KMS-11 (cell line): ENCODE measurements at regions not wholly inside any gene's neighbourhood (a gene's known extent, or its start where the extent isn't known, plus 50 kb on each side); places are given as distances from the start of the nearest gene placed in this dataset.

Experiments
- H2AFZ ChIP-seq: fragments of 200-600 bp; sonication (generic); 2 replicates; pipeline ENCODE4 v1.6.1; 2016; ENCODE audit warnings: antibody characterized with exemption, mixed run types, low read depth
- H3K27ac ChIP-seq: fragments of 200-600 bp; sonication (generic); 2 replicates; pipeline ENCODE4 v1.6.1; 2016; ENCODE audit warnings: mild to moderate bottlenecking, mixed run types
- H3K27me3 ChIP-seq: fragments of 200-600 bp; sonication (generic); 2 replicates; pipeline ENCODE4 v1.6.1; 2017; ENCODE audit warnings: mild to moderate bottlenecking, low read depth, mixed run types, moderate library complexity; ENCODE audit not compliant: insufficient read depth
- H3K36me3 ChIP-seq: fragments of 200-600 bp; sonication (generic); 2 replicates; pipeline ENCODE4 v1.6.1; 2017; ENCODE audit warnings: mild to moderate bottlenecking, mixed run types; ENCODE audit not compliant: insufficient read depth
- H3K4me1 ChIP-seq: fragments of 200-600 bp; sonication (generic); 2 replicates; pipeline ENCODE4 v1.6.1; 2016; ENCODE audit warnings: mild to moderate bottlenecking, low read depth, mixed run types; ENCODE audit not compliant: poor library complexity, severe bottlenecking
- H3K4me2 ChIP-seq: fragments of 200-600 bp; sonication (generic); 2 replicates; pipeline ENCODE4 v1.7.0; 2016; ENCODE audit warnings: mild to moderate bottlenecking, mixed run types
- H3K4me3 ChIP-seq: fragments of 200-600 bp; sonication (generic); IDR thresholded peaks from 2 replicates; pipeline ENCODE4 v1.6.1; 2017; ENCODE audit warnings: low read depth, low read length, mixed read lengths; ENCODE audit not compliant: insufficient read depth
- H3K79me2 ChIP-seq: fragments of 200-600 bp; sonication (generic); 2 replicates; pipeline ENCODE4 v1.6.1; 2016; ENCODE audit warnings: low read depth, mixed run types; ENCODE audit not compliant: insufficient read depth
- H3K9ac ChIP-seq: fragments of 200-600 bp; sonication (generic); 2 replicates; pipeline ENCODE4 v1.6.1; 2016; ENCODE audit warnings: mild to moderate bottlenecking, mixed run types
- H4K20me1 ChIP-seq: fragments of 200-600 bp; sonication (generic); 2 replicates; pipeline ENCODE4 v1.6.1; 2016; ENCODE audit warnings: mild to moderate bottlenecking, mixed run types; ENCODE audit not compliant: insufficient read depth
- TF ChIP-seq, protein P1 (sequence below): fragments of 200-600 bp; sonication (generic); conservative IDR thresholded peaks from 2 replicates; pipeline ENCODE4 v1.6.1; 2017; ENCODE audit warnings: low read depth, mild to moderate bottlenecking, antibody characterized with exemption, low read length, moderate library complexity, mixed read lengths

- H3K4me1 ChIP-seq, result no peaks in the 10 kb centered on the region
Observed at GRCh38 chr17:69810326-69810965, 264.6 kb upstream of the KCNJ16 start.

GRCh38 chr17:69812240-69812837, 262.7 kb upstream of the KCNJ16 start:
- Histone ChIP-seq H3K4me1 (no peaks in the 10 kb centered on the region), H3K4me2 (no peak overlapping the region), H2AFZ (no peak overlapping the region), H3K36me3 (no peaks in the 10 kb centered on the region), H3K79me2 (no peaks in the 10 kb centered on the region), H4K20me1 (no peaks in the 10 kb centered on the region), H3K4me3 (no peak overlapping the region), H3K27me3 (no peaks in the 10 kb centered on the region), H3K27ac (no peak overlapping the region), H3K9ac (no peak overlapping the region)
- TF ChIP-seq, protein P1, sequence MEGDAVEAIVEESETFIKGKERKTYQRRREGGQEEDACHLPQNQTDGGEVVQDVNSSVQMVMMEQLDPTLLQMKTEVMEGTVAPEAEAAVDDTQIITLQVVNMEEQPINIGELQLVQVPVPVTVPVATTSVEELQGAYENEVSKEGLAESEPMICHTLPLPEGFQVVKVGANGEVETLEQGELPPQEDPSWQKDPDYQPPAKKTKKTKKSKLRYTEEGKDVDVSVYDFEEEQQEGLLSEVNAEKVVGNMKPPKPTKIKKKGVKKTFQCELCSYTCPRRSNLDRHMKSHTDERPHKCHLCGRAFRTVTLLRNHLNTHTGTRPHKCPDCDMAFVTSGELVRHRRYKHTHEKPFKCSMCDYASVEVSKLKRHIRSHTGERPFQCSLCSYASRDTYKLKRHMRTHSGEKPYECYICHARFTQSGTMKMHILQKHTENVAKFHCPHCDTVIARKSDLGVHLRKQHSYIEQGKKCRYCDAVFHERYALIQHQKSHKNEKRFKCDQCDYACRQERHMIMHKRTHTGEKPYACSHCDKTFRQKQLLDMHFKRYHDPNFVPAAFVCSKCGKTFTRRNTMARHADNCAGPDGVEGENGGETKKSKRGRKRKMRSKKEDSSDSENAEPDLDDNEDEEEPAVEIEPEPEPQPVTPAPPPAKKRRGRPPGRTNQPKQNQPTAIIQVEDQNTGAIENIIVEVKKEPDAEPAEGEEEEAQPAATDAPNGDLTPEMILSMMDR, result no peak

More at GRCh38 chr17:69810326-69810965, 264.6 kb upstream of the KCNJ16 start:
- Histone ChIP-seq H3K36me3 (no peaks in the 10 kb centered on the region), H3K27ac (no peak overlapping the region), H3K4me2 (no peak overlapping the region), H2AFZ (no peak overlapping the region), H4K20me1 (no peaks in the 10 kb centered on the region), H3K9ac (no peak overlapping the region), H3K4me3 (no peak overlapping the region), H3K27me3 (no peaks in the 10 kb centered on the region), H3K79me2 (no peaks in the 10 kb centered on the region)
- TF ChIP-seq, protein P1, result no peak

DNA sequence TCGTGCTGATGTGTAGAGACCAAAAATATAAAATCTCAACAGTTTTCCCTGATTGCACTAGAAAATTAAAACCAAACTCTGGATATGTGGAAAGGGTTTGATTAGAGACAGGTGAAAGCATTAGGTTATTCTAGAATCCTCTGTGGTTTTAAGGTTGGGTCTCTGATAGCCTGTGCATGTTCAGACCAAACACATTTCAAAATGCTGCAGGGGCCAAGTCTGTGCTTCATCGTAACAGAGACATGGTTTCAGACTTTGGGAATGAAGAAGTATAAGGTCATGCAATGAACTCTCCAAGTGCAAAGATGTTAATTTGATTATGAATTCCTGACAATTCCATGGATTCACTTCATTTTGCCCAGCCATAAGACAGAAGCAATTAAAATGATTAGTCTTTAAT, 261.0 kb upstream of the KCNJ16 start:
- Histone ChIP-seq H3K9ac (no peak overlapping the region), H3K79me2 (no peaks in the 10 kb centered on the region), H3K4me1 (no peaks in the 10 kb centered on the region), H4K20me1 (no peaks in the 10 kb centered on the region), H3K27me3 (no peaks in the 10 kb centered on the region), H2AFZ (no peak overlapping the region), H3K4me3 (no peak overlapping the region), H3K4me2 (no peak overlapping the region), H3K27ac (no peak overlapping the region), H3K36me3 (no peaks in the 10 kb centered on the region)
- TF ChIP-seq, protein P1, result no peak

- no peaks in the 10 kb centered on the region for H3K36me3 ChIP-seq
- H3K9ac ChIP-seq, result no peak overlapping the region
- no peaks in the 10 kb centered on the region for H3K27me3 ChIP-seq
- no peaks in the 10 kb centered on the region for H3K79me2 ChIP-seq
- no peak overlapping the region for H3K27ac ChIP-seq
- TF ChIP-seq, protein P1, result no peak
- no peaks in the 10 kb centered on the region for H3K4me1 ChIP-seq
- H2AFZ ChIP-seq, result no peak overlapping the region
- H3K4me2 ChIP-seq, result no peak overlapping the region
- H4K20me1 ChIP-seq, result no peaks in the 10 kb centered on the region
- no peak overlapping the region for H3K4me3 ChIP-seq
Observed at GRCh38 chr17:69815406-69815805, 259.6 kb upstream of the KCNJ16 start.
